PC-3 (cell line): ENCODE measurements at regions not wholly inside any gene's neighbourhood (a gene's known extent, or its start where the extent isn't known, plus 50 kb on each side); places are given as distances from the start of the nearest gene placed in this dataset.

Experiments
- CTCF ChIP-seq: fragments of 300-600 bp; sonication (generic); conservative IDR thresholded peaks from 2 replicates; pipeline ENCODE4 v1.5.1; 2017; ENCODE audit warnings: antibody characterized with exemption, low read depth, mild to moderate bottlenecking, low read length
- EZH2 ChIP-seq: fragments of 300-600 bp; sonication (generic); IDR thresholded peaks from one replicate; pipeline ENCODE4 v1.6.1; 2017; ENCODE audit warnings: antibody characterized with exemption, mild to moderate bottlenecking, low read length; ENCODE audit not compliant: unreplicated experiment

- TF ChIP-seq CTCF (no peak), EZH2 (no peak)
Observed at GRCh38 chr6:50404643-50405042, 308.7 kb upstream of the TFAP2D start.
